ENCODE measurements at regions not wholly inside any gene's neighbourhood (a gene's known extent, or its start where the extent isn't known, plus 50 kb on each side); places are given as distances from the start of the nearest gene placed in this dataset.

GRCh38 chr6:80923816-80924215, 817.3 kb downstream of the BCKDHB start:
- ChIA-PET POLR2A (no interaction called here), SMC1A (ENCODE audit: uncharacterized antibody, unreplicated experiment) (interaction anchor here (0.6 to 2.3 kb wide), 2 partner anchors 12 to 14 kb away, joined by 3 to 8 read pairs; no protein-coding TSS in a partner anchor), CTCF (no interaction called here), RAD21 (ENCODE audit: unreplicated experiment) (no interaction called here)
- H4K20me1 ChIP-seq (ENCODE audit: control insufficient read depth, insufficient read depth): no peaks in the 10 kb centered on the region
- H3K27ac ChIP-seq (ENCODE audit: control insufficient read depth, insufficient read depth): no peak overlapping the region
- DNase-seq (ENCODE audit: low read depth, low spot score) (no peak), FAIRE-seq (no peak), ATAC-seq (no peak)
- no peaks in the 10 kb centered on the region for H3K27me3 ChIP-seq (replicated peaks in 1 of 2; ENCODE audit: control insufficient read depth in 2 of 2, insufficient read depth in 2 of 2, low read length in 1 of 2)
- no peak overlapping the region for H3K9ac ChIP-seq (ENCODE audit: control insufficient read depth, insufficient read depth, low read length)
- H3K79me2 ChIP-seq (ENCODE audit: control insufficient read depth, insufficient read depth, low read length): no peaks in the 10 kb centered on the region
- TF ChIP-seq ZNF622 (IDR thresholded peaks at IDR 0.05): no peak
- TF ChIP-seq YY1 (IDR thresholded peaks at IDR 0.05; ENCODE audit: low read depth, low read length): no peak
- TF ChIP-seq DPF2 (IDR thresholded peaks at IDR 0.05): no peak
- no peak for TF ChIP-seq SRF (IDR thresholded peaks at IDR 0.05; ENCODE audit: low read depth in 2 of 2, low read length in 2 of 2)
- TF ChIP-seq BCL3 (IDR thresholded peaks at IDR 0.05; ENCODE audit: borderline replicate concordance, insufficient read depth, low read depth, low read length, poor library complexity, severe bottlenecking): no peak
- TF ChIP-seq RELB (IDR thresholded peaks at IDR 0.05; ENCODE audit: low read depth): no peak
- TF ChIP-seq NFIC (IDR thresholded peaks at IDR 0.05; ENCODE audit: low read depth, low read length): no peak
- no peak for TF ChIP-seq RAD51 (IDR thresholded peaks at IDR 0.05)
- TF ChIP-seq CREB1 (IDR thresholded peaks at IDR 0.05; ENCODE audit: low read depth): no peak
- TF ChIP-seq SREBF1 (IDR thresholded peaks at IDR 0.05; ENCODE audit: low read length): no peak
- TF ChIP-seq ELK1 (IDR thresholded peaks at IDR 0.05; ENCODE audit: low read depth, low read length): no peak
- TF ChIP-seq POLR2AphosphoS5 (IDR thresholded peaks at IDR 0.05; ENCODE audit: low read length): no peak
- TF ChIP-seq MYB (IDR thresholded peaks at IDR 0.05; ENCODE audit: borderline replicate concordance, low read depth, low read length): no peak
- no peak for TF ChIP-seq CEBPZ (IDR thresholded peaks at IDR 0.05; ENCODE audit: low read depth, low read length)
- no peak for TF ChIP-seq SMAD1 (IDR thresholded peaks at IDR 0.05; ENCODE audit: low read depth, partially characterized antibody)
- no peaks in the 10 kb centered on the region for H3K4me1 ChIP-seq (ENCODE audit: control insufficient read depth, insufficient read depth, low read length)
- BruUV-seq (replicated peaks): no TSS peak
- in situ Hi-C loops (cut with MboI): no loop called here
- no peaks in the 10 kb centered on the region for H3K36me3 ChIP-seq (ENCODE audit: control insufficient read depth in 2 of 2, insufficient read depth in 2 of 2, low read length in 1 of 2)
- H3K4me3 ChIP-seq: no peak overlapping the region
- intact Hi-C loops (cut with micrococcal nuclease; ENCODE audit: unreplicated experiment): no loop called here
- no peak overlapping the region for H2AFZ ChIP-seq (ENCODE audit: control insufficient read depth, low read depth, low read length)
- 33% methylated on average over 2 of the region's 2 CpGs for WGBS (ENCODE audit: insufficient coverage, insufficient replicate concordance, low lambda C conversion rate, missing lambda C conversion rate)
- H3K4me2 ChIP-seq (ENCODE audit: control insufficient read depth, insufficient read depth): no peak overlapping the region
- no peaks in the 10 kb centered on the region for H3K9me3 ChIP-seq (replicated peaks; ENCODE audit: control insufficient read depth, insufficient read depth, low read length)
